HPDE6-E6E7 (cell line): ENCODE measurements at regions not wholly inside any gene's neighbourhood (a gene's known extent, or its start where the extent isn't known, plus 50 kb on each side); places are given as distances from the start of the nearest gene placed in this dataset.

Experiments
- DNase-seq: peaks from one replicate; pipeline ENCODE4 v3.0.0; 2011; ENCODE audit warnings: missing footprints; ENCODE audit errors: extremely low spot score

- no peak for DNase-seq
Observed at GRCh38 chrX:104309169-104309568, 54.4 kb upstream of the ESX1 start.

- DNase-seq: no peak
Observed at GRCh38 chrX:104307341-104307740, 52.6 kb upstream of the ESX1 start.

GRCh38 chrX:104306180-104306579 is 51.4 kb upstream of the ESX1 start:
- no peak for DNase-seq
